PFSK-1 (cell line): ENCODE measurements at regions not wholly inside any gene's neighbourhood (a gene's known extent, or its start where the extent isn't known, plus 50 kb on each side); places are given as distances from the start of the nearest gene placed in this dataset.

Source experiments
- FOXP2 ChIP-seq: optimal IDR thresholded peaks from 2 replicates; pipeline ENCODE3; 2011; ENCODE audit warnings: borderline replicate concordance, control low read depth, inconsistent platforms; ENCODE audit not compliant: insufficient read depth; ENCODE audit errors: extremely low read length, extremely low read depth
- POLR2AphosphoS5 ChIP-seq: IDR thresholded peaks from 2 replicates; pipeline ENCODE4 v1.6.1; 2012; ENCODE audit warnings: low read depth, mild to moderate bottlenecking, control low read depth, low read length, moderate library complexity
- REST ChIP-seq, 2 experiments: IDR thresholded peaks; 2 replicates each; pipeline versions ENCODE4 v1.6.1 to v1.8.0; 2011 to 2012; ENCODE audit warnings: low read depth in 2 of 2, low read length in 2 of 2, control low read depth in 1 of 2, inconsistent platforms in 1 of 2, mild to moderate bottlenecking in 1 of 2, moderate library complexity in 1 of 2; ENCODE audit not compliant: insufficient read depth in 1 of 2
- SIN3A ChIP-seq: IDR thresholded peaks from 2 replicates; pipeline ENCODE4 v1.6.1; 2012; ENCODE audit warnings: mild to moderate bottlenecking, low read length, moderate library complexity, borderline replicate concordance; ENCODE audit not compliant: insufficient read depth
- TAF1 ChIP-seq: IDR thresholded peaks from 2 replicates; pipeline ENCODE4 v1.6.1; 2012; ENCODE audit warnings: low read length, control low read depth, borderline replicate concordance; ENCODE audit not compliant: insufficient read depth

DNA sequence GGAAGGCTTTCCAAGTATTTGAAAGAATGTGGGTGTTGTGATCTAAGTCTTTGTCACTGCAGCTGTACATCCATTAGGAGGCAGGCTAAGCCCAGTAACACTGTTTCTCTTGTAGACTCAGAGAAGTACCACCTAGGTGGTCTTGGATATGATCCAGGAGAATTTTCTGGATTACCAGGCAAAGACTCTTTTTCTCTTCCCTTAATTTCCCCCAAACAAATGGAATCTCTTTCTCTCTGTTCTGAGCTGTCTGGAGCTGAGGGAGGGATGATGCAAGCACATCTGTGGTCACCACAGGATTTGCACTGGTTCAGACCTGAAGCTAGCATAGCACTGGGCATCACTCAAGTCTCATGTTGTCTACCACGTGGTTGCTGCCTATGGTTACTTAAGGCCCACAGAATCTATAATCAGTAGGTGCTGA is 227.6 kb downstream of the NECTIN3 start:
- TF ChIP-seq POLR2AphosphoS5: no peak
- TF ChIP-seq REST (IDR thresholded peaks at IDR 0.05; ENCODE audit: insufficient read depth in 1 of 2, low read depth in 2 of 2, low read length in 2 of 2): no peak
- TF ChIP-seq TAF1: no peak
- TF ChIP-seq FOXP2: no peak
- TF ChIP-seq SIN3A: no peak
